HG02973 (cell line): ENCODE measurements at regions not wholly inside any gene's neighbourhood (a gene's known extent, or its start where the extent isn't known, plus 50 kb on each side); places are given as distances from the start of the nearest gene placed in this dataset.

Source experiments
- ATAC-seq: cut with Tn5 transposase; IDR thresholded peaks from one replicate; pipeline ENCODE4 v1.9.1; 2021; ENCODE audit warnings: moderate library complexity; ENCODE audit not compliant: unreplicated experiment

- ATAC-seq = no peak
Observed at GRCh38 chr4:132991111-132991510, 158.0 kb upstream of the PCDH10 start.

DNA sequence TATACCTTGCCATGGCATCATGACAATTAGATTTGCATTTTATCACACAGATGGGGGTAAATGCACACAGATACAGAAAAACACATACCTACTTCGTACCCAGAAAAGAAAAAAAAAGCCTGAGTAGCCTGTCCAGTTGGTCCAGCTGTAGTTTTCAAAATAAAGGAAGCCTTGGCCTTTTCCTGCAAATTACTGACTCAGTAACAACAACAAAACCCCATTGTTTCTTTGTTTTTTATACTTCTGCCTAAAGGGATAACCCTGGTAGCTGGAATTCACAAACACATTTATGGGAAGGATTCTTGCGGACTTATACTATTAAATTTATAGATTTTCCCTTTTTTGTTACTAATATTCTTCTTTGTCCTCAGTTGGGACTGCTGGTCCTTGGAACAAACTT lies 156.4 kb upstream of the PCDH10 start:
- ATAC-seq = no peak

- no peak for ATAC-seq
Observed at GRCh38 chr4:132998585-132999230, 150.4 kb upstream of the PCDH10 start.

DNA sequence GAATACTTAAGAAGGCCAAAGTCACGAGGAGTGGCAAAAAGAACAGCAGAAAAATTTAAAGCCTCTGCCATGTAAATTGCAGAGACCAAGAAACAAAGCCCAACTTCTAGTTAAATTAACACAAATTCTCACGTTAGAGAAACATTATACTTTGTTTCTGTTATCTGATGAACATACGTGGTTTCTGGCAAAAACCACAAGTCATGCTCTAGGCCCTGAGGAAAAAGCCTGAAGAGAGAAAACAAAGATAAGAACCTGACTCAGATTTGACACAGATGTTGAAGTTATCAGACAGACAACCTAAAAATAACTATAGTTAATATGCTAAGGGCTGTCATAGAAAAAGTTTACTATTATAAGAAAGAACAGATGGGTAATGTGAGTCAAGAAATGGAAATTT lies 149.1 kb upstream of the PCDH10 start:
- ATAC-seq = no peak

DNA sequence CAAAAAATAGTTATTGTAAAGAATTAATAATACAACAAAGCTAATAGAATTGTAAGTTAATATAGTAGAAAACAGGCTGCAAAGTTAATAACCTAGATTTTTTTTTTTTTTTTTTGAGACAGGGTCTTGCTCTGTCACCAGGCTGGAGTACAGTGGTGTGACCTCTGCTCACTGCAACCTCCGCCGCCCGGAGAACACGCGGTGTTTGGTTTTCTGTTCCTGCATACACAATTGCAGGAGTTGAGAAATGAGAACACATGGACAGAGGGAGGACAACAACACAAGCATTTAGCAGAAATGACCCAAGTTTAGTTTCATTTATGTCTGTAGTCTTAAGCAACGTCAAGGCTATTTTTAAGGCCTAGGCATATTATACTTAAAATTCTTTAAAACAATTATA lies 145.9 kb upstream of the PCDH10 start:
- ATAC-seq = no peak

DNA sequence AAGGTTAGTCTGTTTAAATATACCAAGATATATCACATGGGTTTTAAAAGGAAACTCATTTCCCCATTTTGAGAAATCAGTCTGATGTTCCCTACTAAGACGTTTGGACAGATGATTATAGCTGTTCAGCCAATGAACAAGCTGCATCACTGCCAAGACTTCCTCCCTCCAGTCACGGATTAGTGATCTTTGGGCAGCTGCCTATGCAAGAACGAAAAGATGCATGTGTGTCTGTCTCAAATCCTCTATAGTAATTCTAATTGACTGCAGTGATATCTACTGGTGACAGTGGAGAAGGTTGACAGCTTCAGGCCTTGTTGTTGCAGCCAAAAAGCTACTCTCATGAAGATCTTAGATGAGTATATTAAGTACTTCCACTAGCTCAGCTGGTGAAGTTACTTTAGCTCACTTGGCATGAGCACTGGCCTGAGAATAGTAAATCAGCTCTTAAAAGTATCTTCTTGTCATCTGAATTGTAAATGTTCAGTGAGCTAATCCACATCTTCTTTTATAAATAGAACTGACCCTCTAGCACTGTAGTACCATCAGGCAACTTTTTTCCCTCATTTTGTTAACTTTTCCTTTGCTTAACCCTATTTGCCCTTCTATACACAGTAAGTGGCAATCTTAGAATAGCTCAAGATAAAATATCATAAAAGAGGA lies 134.5 kb upstream of the PCDH10 start:
- no peak for ATAC-seq

GRCh38 chr4:133045288-133045687 lies 103.8 kb upstream of the PCDH10 start:
- ATAC-seq = no peak

GRCh38 chr4:133046156-133046555 lies 102.9 kb upstream of the PCDH10 start:
- no peak for ATAC-seq

GRCh38 chr4:133058701-133059100 lies 90.4 kb upstream of the PCDH10 start:
- ATAC-seq = no peak

GRCh38 chr4:133059117-133059516 lies 90.0 kb upstream of the PCDH10 start:
- no peak for ATAC-seq

DNA sequence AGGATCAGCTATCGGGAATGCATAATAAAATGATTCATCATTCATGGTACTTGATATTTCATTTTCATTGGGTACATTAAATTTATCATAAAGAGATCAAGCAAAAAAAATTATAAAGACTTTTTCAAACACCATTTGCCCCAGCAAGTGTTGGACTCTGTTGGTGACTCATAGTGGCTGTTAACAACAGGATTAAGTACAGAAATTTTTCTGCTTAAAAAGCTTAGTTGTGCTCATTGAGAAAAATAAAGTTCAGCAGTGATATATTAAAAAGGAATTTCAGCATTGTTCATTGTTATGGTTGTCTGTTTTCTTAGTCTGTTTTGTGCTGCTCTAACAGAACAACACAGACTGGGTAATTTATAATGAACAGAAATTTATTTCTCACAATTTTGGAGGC lies 86.2 kb upstream of the PCDH10 start:
- ATAC-seq = no peak

- ATAC-seq = no peak
Observed at GRCh38 chr4:133068083-133068482, 81.0 kb upstream of the PCDH10 start.

DNA sequence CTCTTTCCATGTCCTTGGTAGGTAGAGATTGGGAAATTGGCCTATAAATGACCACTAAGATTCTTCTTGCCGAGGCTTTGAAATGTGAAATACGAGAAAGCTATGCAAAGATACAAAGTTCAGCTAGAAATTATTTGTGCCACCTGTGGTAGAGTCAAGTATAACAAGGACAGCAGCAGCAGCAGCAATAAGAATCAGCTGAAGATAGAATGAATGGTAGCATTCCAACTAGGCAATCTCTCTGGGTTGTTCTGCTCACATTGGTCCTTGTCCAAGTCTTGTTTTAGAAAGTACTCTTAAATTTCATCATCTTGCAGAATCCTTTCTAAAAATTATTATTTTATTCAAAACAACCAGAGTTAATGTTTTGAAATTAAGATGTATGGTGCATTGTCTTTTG lies 67.8 kb upstream of the PCDH10 start:
- ATAC-seq = no peak

DNA sequence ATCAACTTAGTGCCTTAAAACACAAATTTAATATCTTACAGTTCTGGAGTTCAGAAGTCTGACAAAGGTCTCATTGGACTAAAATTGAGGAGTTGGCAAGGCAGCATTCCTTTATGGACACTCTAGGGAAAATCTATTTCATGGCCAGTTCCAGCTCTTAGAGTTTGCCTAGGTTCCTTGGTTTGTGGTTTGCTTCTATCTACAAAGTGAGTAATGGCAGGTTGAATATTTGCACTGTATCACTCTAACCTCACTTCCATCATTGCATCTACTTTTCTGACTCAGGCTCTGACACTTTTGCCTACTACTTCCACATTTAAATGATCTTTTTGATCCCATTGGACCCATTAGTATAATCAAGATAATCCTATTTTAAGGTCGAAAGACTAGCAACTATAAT lies 64.7 kb upstream of the PCDH10 start:
- no peak for ATAC-seq

GRCh38 chr4:133095591-133095990 lies 53.5 kb upstream of the PCDH10 start:
- no peak for ATAC-seq

- ATAC-seq = no peak
Observed at GRCh38 chr4:133096972-133097371, 52.1 kb upstream of the PCDH10 start.
